Smooth muscle cell (in vitro differentiated cells): ENCODE measurements at regions not wholly inside any gene's neighbourhood (a gene's known extent, or its start where the extent isn't known, plus 50 kb on each side); places are given as distances from the start of the nearest gene placed in this dataset.
"Not testable (repeated sequence)": the region's sequence is repeated elsewhere in the genome, so short reads cannot be mapped to it uniquely, and the experiment has no call there.

Experiments used
- DNase-seq: peaks from one replicate; lab custom pipeline; 2025; ENCODE audit not compliant: unreplicated experiment; lab: John Stamatoyannopoulos, UW
- H2AFZ ChIP-seq: fragments of 200-600 bp; sonication (generic); 2 replicates; pipeline ENCODE4 v1.6.0; 2016; ENCODE audit warnings: antibody characterized with exemption, low read depth, mild to moderate bottlenecking
- H3F3A ChIP-seq: fragments of 200-600 bp; sonication (generic); 2 replicates; pipeline ENCODE4 v1.6.0; 2017; ENCODE audit warnings: antibody characterized with exemption, low read depth
- H3K27ac ChIP-seq: fragments of 200-600 bp; sonication (generic); 2 replicates; pipeline ENCODE4 v1.5.1; 2016; ENCODE audit warnings: low read depth, mild to moderate bottlenecking
- H3K27me3 ChIP-seq: fragments of 200-600 bp; sonication (generic); 2 replicates; pipeline ENCODE4 v1.6.1; 2016; ENCODE audit warnings: low read depth, mild to moderate bottlenecking
- H3K36me3 ChIP-seq: fragments of 200-600 bp; sonication (generic); 2 replicates; pipeline ENCODE4 v1.5.1; 2016; ENCODE audit warnings: low read depth
- H3K4me1 ChIP-seq: fragments of 200-600 bp; sonication (generic); 2 replicates; pipeline ENCODE4 v1.5.1; 2016; ENCODE audit warnings: low read depth
- H3K4me2 ChIP-seq: fragments of 200-600 bp; sonication (generic); 2 replicates; pipeline ENCODE4 v1.6.0; 2016; ENCODE audit warnings: mild to moderate bottlenecking
- H3K4me3 ChIP-seq: fragments of 200-600 bp; sonication (generic); 2 replicates; pipeline ENCODE4 v1.5.1; 2016; ENCODE audit warnings: mild to moderate bottlenecking
- H3K79me2 ChIP-seq: fragments of 200-600 bp; sonication (generic); 2 replicates; pipeline ENCODE4 v1.6.0; 2016; ENCODE audit warnings: low read depth, mild to moderate bottlenecking
- H3K9ac ChIP-seq: fragments of 200-600 bp; sonication (generic); 2 replicates; pipeline ENCODE4 v1.6.0; 2016; ENCODE audit warnings: low read depth
- H3K9me3 ChIP-seq: fragments of 200-600 bp; sonication (generic); replicated peaks from 2 replicates; pipeline ENCODE4 v1.5.1; 2016; ENCODE audit warnings: low read depth
- H4K20me1 ChIP-seq: fragments of 200-600 bp; sonication (generic); 2 replicates; pipeline ENCODE4 v1.6.0; 2016; ENCODE audit warnings: low read depth
- CTCF ChIP-seq: fragments of 200-600 bp; sonication (generic); IDR thresholded peaks from 2 replicates; pipeline ENCODE4 v1.5.1; 2017; ENCODE audit warnings: borderline replicate concordance, mild to moderate bottlenecking, antibody characterized with exemption; ENCODE audit not compliant: insufficient read depth, poor library complexity, severe bottlenecking
- WGBS: methylation state at CpG from one replicate; pipeline ENCODE4 v1.1.7; 2016; ENCODE audit warnings: low lambda C conversion rate; 5-methylcytosine and 5-hydroxymethylcytosine counted together

DNA sequence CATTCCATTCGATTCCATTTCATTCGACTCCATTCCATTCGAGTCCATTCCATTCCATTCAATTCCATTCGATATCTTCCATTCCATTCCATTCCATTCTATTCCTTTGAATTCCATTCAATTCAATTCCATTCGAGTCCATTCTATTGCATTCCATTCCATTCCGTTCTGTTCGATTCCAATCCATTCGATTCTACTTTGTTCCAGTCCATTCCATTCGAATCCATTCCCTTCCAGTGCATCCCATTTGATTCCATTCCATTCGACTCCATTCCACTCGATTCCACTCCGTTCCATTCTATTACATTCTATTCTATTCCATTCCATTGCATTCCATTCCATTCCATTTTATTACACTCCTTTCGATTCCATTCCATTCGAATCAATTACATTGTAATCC, 2588.5 kb upstream of the TPTE start:
- H3K9me3 ChIP-seq: peaks cover 77% of the 10 kb centered on the region
- not testable (repeated sequence) for H3K4me2 ChIP-seq, H2AFZ ChIP-seq, H3K27me3 ChIP-seq, H3K9ac ChIP-seq, H3K27ac ChIP-seq, H4K20me1 ChIP-seq, H3K36me3 ChIP-seq, H3F3A ChIP-seq, DNase-seq, H3K79me2 ChIP-seq, H3K4me1 ChIP-seq, H3K4me3 ChIP-seq
- WGBS: 79% methylated on average over 14 of the region's 14 CpGs

- Histone ChIP-seq H3K36me3 (peaks cover 5% of the 10 kb centered on the region), H4K20me1 (no peaks in the 10 kb centered on the region), H3K79me2 (no peaks in the 10 kb centered on the region), H3K4me3 (no peak overlapping the region), H3K27me3 (no peaks in the 10 kb centered on the region), H2AFZ (no peak overlapping the region), H3F3A (no peaks in the 10 kb centered on the region), H3K4me1 (no peaks in the 10 kb centered on the region), H3K27ac (no peak overlapping the region), H3K9ac (no peak overlapping the region), H3K9me3 (peaks cover 79% of the 10 kb centered on the region), H3K4me2 (no peak overlapping the region)
- no peak for TF ChIP-seq CTCF
- no peak for DNase-seq
- WGBS: 85% methylated on average over 15 of the region's 15 CpGs
Measured at GRCh38 chr21:7933923-7934322, 2587.5 kb upstream of the TPTE start.

GRCh38 chr21:7937297-7937696, 2584.1 kb upstream of the TPTE start:
- not testable (repeated sequence) for H3K4me3 ChIP-seq, H3F3A ChIP-seq, H3K9ac ChIP-seq, H3K4me2 ChIP-seq, H4K20me1 ChIP-seq, H3K4me1 ChIP-seq, DNase-seq, H2AFZ ChIP-seq, H3K27ac ChIP-seq, H3K27me3 ChIP-seq, H3K79me2 ChIP-seq, H3K36me3 ChIP-seq
- peaks cover 91% of the 10 kb centered on the region for H3K9me3 ChIP-seq
- 81% methylated on average over 13 of the region's 13 CpGs for WGBS

- DNase-seq, H3K4me3 ChIP-seq, H3K4me2 ChIP-seq, H3F3A ChIP-seq, H3K9ac ChIP-seq, H2AFZ ChIP-seq, H3K36me3 ChIP-seq, H3K27ac ChIP-seq, H3K79me2 ChIP-seq, H4K20me1 ChIP-seq, H3K27me3 ChIP-seq, H3K4me1 ChIP-seq: not testable (repeated sequence)
- 84% methylated on average over 9 of the region's 9 CpGs for WGBS
- peaks cover 89% of the 10 kb centered on the region for H3K9me3 ChIP-seq
Measured at GRCh38 chr21:7938223-7938622, 2583.2 kb upstream of the TPTE start.

DNA sequence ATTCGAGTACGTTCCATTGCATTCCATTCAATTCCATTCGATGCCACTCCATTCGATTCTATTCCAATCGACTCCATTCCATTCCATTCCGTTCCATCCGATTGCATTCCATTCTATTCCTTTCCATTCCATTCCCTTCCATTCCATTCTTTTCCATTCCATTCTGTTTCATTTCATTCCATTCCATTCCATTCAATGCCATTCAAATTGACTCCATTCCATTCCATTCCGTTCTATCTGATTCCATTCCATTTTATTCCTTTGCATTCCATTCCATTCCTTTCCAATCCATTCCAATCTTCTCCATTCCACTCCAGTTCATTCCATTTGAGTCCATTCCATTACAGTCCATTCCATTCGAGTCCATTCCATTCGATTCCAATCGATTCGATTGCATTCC, 2580.0 kb upstream of the TPTE start:
- not testable (repeated sequence) for H2AFZ ChIP-seq, H3K4me3 ChIP-seq, H3F3A ChIP-seq, H3K27me3 ChIP-seq, H3K27ac ChIP-seq, H3K4me1 ChIP-seq, H3K9ac ChIP-seq, H3K4me2 ChIP-seq, H3K79me2 ChIP-seq, H4K20me1 ChIP-seq, DNase-seq, H3K36me3 ChIP-seq
- H3K9me3 ChIP-seq: peaks cover 92% of the 10 kb centered on the region
- WGBS: 78% methylated on average over 12 of the region's 12 CpGs

GRCh38 chr21:7942219-7942618, 2579.2 kb upstream of the TPTE start:
- not testable (repeated sequence) for H4K20me1 ChIP-seq, H3K79me2 ChIP-seq, H3F3A ChIP-seq, DNase-seq, H3K4me3 ChIP-seq, H3K4me2 ChIP-seq, H3K36me3 ChIP-seq, H3K4me1 ChIP-seq, H3K27ac ChIP-seq, H3K27me3 ChIP-seq, H2AFZ ChIP-seq, H3K9ac ChIP-seq
- peaks cover 94% of the 10 kb centered on the region for H3K9me3 ChIP-seq
- 83% methylated on average over 15 of the region's 15 CpGs for WGBS

DNA sequence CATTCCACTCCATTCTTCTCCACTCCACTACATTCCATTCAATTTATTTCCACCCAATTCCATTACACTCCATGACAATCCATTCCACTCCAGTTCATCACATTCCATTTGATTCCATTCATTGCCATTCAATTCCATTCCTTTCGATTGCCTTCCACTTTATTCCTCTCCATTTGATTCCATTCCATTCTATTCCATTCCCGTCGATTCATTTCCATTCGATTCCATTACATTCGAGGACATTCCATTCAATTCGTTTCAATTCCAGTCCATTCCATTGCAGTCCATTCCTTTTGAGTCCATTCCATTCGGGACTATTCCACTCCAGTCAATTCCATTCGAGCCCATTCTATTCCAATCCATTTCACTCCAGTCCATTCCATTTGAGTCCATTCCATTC, 2577.8 kb upstream of the TPTE start:
- not testable (repeated sequence) for H3K9ac ChIP-seq, H4K20me1 ChIP-seq, H3K4me3 ChIP-seq, H3K79me2 ChIP-seq, H3K4me2 ChIP-seq, H2AFZ ChIP-seq, H3K36me3 ChIP-seq, DNase-seq, H3K27me3 ChIP-seq, H3K4me1 ChIP-seq, H3F3A ChIP-seq, H3K27ac ChIP-seq
- 82% methylated on average over 8 of the region's 8 CpGs for WGBS
- peaks cover 93% of the 10 kb centered on the region for H3K9me3 ChIP-seq
